A549 (cell line): ENCODE measurements at regions not wholly inside any gene's neighbourhood (a gene's known extent, or its start where the extent isn't known, plus 50 kb on each side); places are given as distances from the start of the nearest gene placed in this dataset.

Experiments
- ATAC-seq, 2 experiments: fragments of 200-7000 bp in 1 of 2; fragments of >200 bp in 1 of 2; cut with Nextera tagmentation in 1 of 2; cut with Tn5 transposase in 1 of 2; 3 replicates each; pipeline versions ENCODE4 v1.8.0 to v1.9.1; 2018 to 2020; ENCODE audit warnings: mild to moderate bottlenecking in 1 of 2, moderate library complexity in 1 of 2
- CTCF ChIA-PET: fragments of 300-600 bp; sonication (Branson Sonifier 250); formaldehyde crosslinking; extraction: SDS; loops from one replicate; lab custom pipeline; 2021; ENCODE audit warnings: antibody characterized with exemption, inconsistent platforms; lab: Yijun Ruan, JAX
- POLR2A ChIA-PET: fragments of 350-600 bp; formaldehyde crosslinking; extraction: SDS; loops from one replicate; lab custom pipeline; 2021; ENCODE audit warnings: antibody characterized with exemption, inconsistent platforms; lab: Yijun Ruan, JAX
- DNase-seq, 2 experiments: peaks; one replicate each; pipeline versions ENCODE4 v3.0.0 to v3.0.0-alpha.2; 2011 to 2016; ENCODE audit warnings: low read depth in 1 of 2, low spot score in 1 of 2
- FAIRE-seq: peaks from 2 replicates; lab custom pipeline; 2011; peaks lifted over from hg19 to GRCh38; lab: Jason Lieb, UNC
- H3K27ac ChIP-seq, 2 experiments: fragments of >200 bp; sonication (Bioruptor Twin); formaldehyde crosslinking; 3 replicates each; pipeline ENCODE4 v1.5.1; 2016 to 2017
- H3K4me1 ChIP-seq: fragments of >200 bp; sonication (Bioruptor Twin); formaldehyde crosslinking; 3 replicates; pipeline ENCODE4 v1.6.1; 2016
- H3K4me2 ChIP-seq: fragments of >200 bp; sonication (Bioruptor Twin); formaldehyde crosslinking; 3 replicates; pipeline ENCODE4 v1.6.1; 2016
- H3K4me3 ChIP-seq: fragments of >200 bp; sonication (Bioruptor Twin); formaldehyde crosslinking; 3 replicates; pipeline ENCODE4 v1.5.1; 2016
- H3K9me3 ChIP-seq: fragments of >200 bp; sonication (Bioruptor Twin); formaldehyde crosslinking; 3 replicates; pipeline ENCODE4 v1.6.1; 2016
- ATOH8 ChIP-seq: fragments of 250-450 bp; sonication (Bioruptor Pico); IDR thresholded peaks from 2 replicates; pipeline ENCODE4 v1.5.0; 2020; ENCODE audit warnings: low read depth, mild to moderate bottlenecking, moderate library complexity
- CBX8 ChIP-seq: fragments of 200-600 bp; sonication (generic); IDR thresholded peaks from 2 replicates; pipeline ENCODE4 v1.6.1; 2016
- CEBPB ChIP-seq, 2 experiments: fragments of >200 bp in 1 of 2; sonication (Bioruptor Twin) in 1 of 2; formaldehyde crosslinking in 1 of 2; IDR thresholded peaks; 2 replicates each; pipeline ENCODE4 v1.6.1; 2012 to 2016
- CHD4 ChIP-seq: fragments of 200-600 bp; sonication (generic); IDR thresholded peaks from 2 replicates; pipeline ENCODE4 v1.6.1; 2016; ENCODE audit warnings: antibody characterized with exemption, mild to moderate bottlenecking, borderline replicate concordance
- CTCF ChIP-seq: fragments of >200 bp; sonication (Bioruptor Twin); formaldehyde crosslinking; IDR thresholded peaks from 3 replicates; pipeline ENCODE4 v1.5.1; 2016
- FOXS1 ChIP-seq: fragments of 250-450 bp; sonication (Bioruptor Pico); IDR thresholded peaks from 2 replicates; pipeline ENCODE4 v1.5.0; 2020; ENCODE audit warnings: mild to moderate bottlenecking, moderate library complexity
- HES2 ChIP-seq: fragments of >200 bp; sonication (Bioruptor Twin); formaldehyde crosslinking; IDR thresholded peaks from 2 replicates; pipeline ENCODE4 v1.6.1; 2016
- HOXB13 ChIP-seq: fragments of 250-450 bp; sonication (Bioruptor Pico); IDR thresholded peaks from 2 replicates; pipeline ENCODE4 v1.5.0; 2020; ENCODE audit warnings: low read depth, mild to moderate bottlenecking, moderate library complexity
- JUNB ChIP-seq: fragments of >200 bp; sonication (Bioruptor Twin); formaldehyde crosslinking; IDR thresholded peaks from 2 replicates; pipeline ENCODE4 v1.6.1; 2016
- KDM1A ChIP-seq: fragments of 200-600 bp; sonication (generic); IDR thresholded peaks from 2 replicates; pipeline ENCODE4 v1.6.1; 2016; ENCODE audit warnings: low read depth, mild to moderate bottlenecking
- KDM5A ChIP-seq: fragments of 200-600 bp; sonication (generic); IDR thresholded peaks from 2 replicates; pipeline ENCODE4 v1.6.1; 2016; ENCODE audit warnings: antibody characterized with exemption, mild to moderate bottlenecking
- MAX ChIP-seq: IDR thresholded peaks from 2 replicates; pipeline ENCODE4 v1.6.1; 2012
- PBX3 ChIP-seq: IDR thresholded peaks from 2 replicates; pipeline ENCODE4 v1.6.1; 2012
- RAD21 ChIP-seq, 2 experiments: fragments of >200 bp in 1 of 2; sonication (Bioruptor Twin) in 1 of 2; formaldehyde crosslinking in 1 of 2; IDR thresholded peaks in 1 of 2; conservative IDR thresholded peaks in 1 of 2; 2 replicates in 1 of 2; 3 replicates in 1 of 2; pipeline ENCODE4 v1.6.1; 2012 to 2018; ENCODE audit warnings: inconsistent platforms in 1 of 2
- RCOR1 ChIP-seq: fragments of 150-350 bp; IDR thresholded peaks from 2 replicates; pipeline ENCODE4 v1.6.1; 2014; ENCODE audit warnings: antibody characterized with exemption, low read length, low read depth
- REST ChIP-seq: fragments of 200-600 bp; sonication (generic); IDR thresholded peaks from 2 replicates; pipeline ENCODE4 v1.6.1; 2016; ENCODE audit warnings: antibody characterized with exemption, mild to moderate bottlenecking, moderate library complexity
- RFX5 ChIP-seq: fragments of 450-650 bp; IDR thresholded peaks from 2 replicates; pipeline ENCODE4 v1.7.1; 2014; ENCODE audit warnings: antibody characterized with exemption, mild to moderate bottlenecking, moderate library complexity
- TFCP2L1 ChIP-seq: fragments of 250-450 bp; sonication (Bioruptor Pico); IDR thresholded peaks from 2 replicates; pipeline ENCODE4 v1.5.0; 2021; ENCODE audit warnings: mild to moderate bottlenecking
- ZC3H11A ChIP-seq: fragments of 450-650 bp; IDR thresholded peaks from 2 replicates; pipeline ENCODE4 v1.6.1; 2014; ENCODE audit warnings: antibody characterized with exemption, mild to moderate bottlenecking
- WGBS: methylation state at CpG from one replicate; pipeline ENCODE4 v1.1.6; 2017; ENCODE audit errors: missing lambda C conversion rate; 5-methylcytosine and 5-hydroxymethylcytosine counted together

GRCh38 chr21:31471865-31472264 lies 127.8 kb upstream of the TIAM1 start:
- Histone ChIP-seq H3K4me1 (no peaks in the 10 kb centered on the region), H3K9me3 (no peaks in the 10 kb centered on the region), H3K4me2 (no peak overlapping the region), H3K27ac (no peak overlapping the region), H3K4me3 (no peak overlapping the region)
- POLR2A ChIA-PET = no interaction called here
- no peak for TF ChIP-seq RFX5
- TF ChIP-seq RAD21 (conservative IDR thresholded peaks at IDR 0.05 in 1 of 2, IDR thresholded peaks at IDR 0.05 in 1 of 2) = no peak
- TF ChIP-seq CHD4 = no peak
- TF ChIP-seq TFCP2L1 = no peak
- TF ChIP-seq HOXB13 (CRISPR knock-in tag) = no peak
- no peak for TF ChIP-seq MAX
- TF ChIP-seq CEBPB (IDR thresholded peaks at IDR 0.05) = no peak
- TF ChIP-seq CBX8 = no peak
- TF ChIP-seq ATOH8 = no peak
- no peak for TF ChIP-seq CTCF
- TF ChIP-seq HES2 = no peak
- TF ChIP-seq KDM1A = no peak
- no peak for TF ChIP-seq PBX3
- TF ChIP-seq FOXS1 (CRISPR knock-in tag) = no peak
- no peak for TF ChIP-seq ZC3H11A
- TF ChIP-seq REST = no peak
- WGBS = 11% methylated on average over 3 of the region's 4 CpGs
- FAIRE-seq = no peak
- CTCF ChIA-PET = no interaction called here
- no peak for DNase-seq
- no peak for ATAC-seq

GRCh38 chr21:31470896-31471694 lies 127.0 kb upstream of the TIAM1 start:
- no peak for DNase-seq
- ATAC-seq = no peak
- H3K27ac ChIP-seq = no peak overlapping the region
- H3K9me3 ChIP-seq = no peaks in the 10 kb centered on the region
- 37% methylated on average over 8 of the region's 19 CpGs for WGBS
- no peak overlapping the region for H3K4me2 ChIP-seq
- POLR2A ChIA-PET = no interaction called here
- no peak overlapping the region for H3K4me3 ChIP-seq
- no peak for TF ChIP-seq JUNB
- no peak for TF ChIP-seq RCOR1
- TF ChIP-seq FOXS1 (CRISPR knock-in tag) = no peak
- TF ChIP-seq KDM5A = no peak
- no peak for FAIRE-seq
- no peaks in the 10 kb centered on the region for H3K4me1 ChIP-seq
- CTCF ChIA-PET = interaction anchor here (1.1 kb wide), 1 partner anchor 109 kb away, joined by 4 read pairs; no protein-coding TSS in a partner anchor
